Erythroblast (primary cell): ENCODE measurements at regions not wholly inside any gene's neighbourhood (a gene's known extent, or its start where the extent isn't known, plus 50 kb on each side); places are given as distances from the start of the nearest gene placed in this dataset.
A peak's percentile ranks its signal among the peaks of the same experiment; 100 is the strongest.
"Not testable (repeated sequence)": the region's sequence is repeated elsewhere in the genome, so short reads cannot be mapped to it uniquely, and the experiment has no call there.

Source experiments
- DNase-seq, 2 experiments: peaks; one replicate each; lab custom pipeline; 2025; lab: John Stamatoyannopoulos, UW
- GATA1 ChIP-seq: IDR thresholded peaks from 2 replicates; pipeline ENCODE4 v1.6.1; 2011; ENCODE audit warnings: low read depth, mild to moderate bottlenecking, control low read depth, low read length, moderate library complexity
- POLR2A ChIP-seq: IDR thresholded peaks from 2 replicates; pipeline ENCODE4 v1.6.1; 2011; ENCODE audit warnings: mild to moderate bottlenecking, low read length

DNA sequence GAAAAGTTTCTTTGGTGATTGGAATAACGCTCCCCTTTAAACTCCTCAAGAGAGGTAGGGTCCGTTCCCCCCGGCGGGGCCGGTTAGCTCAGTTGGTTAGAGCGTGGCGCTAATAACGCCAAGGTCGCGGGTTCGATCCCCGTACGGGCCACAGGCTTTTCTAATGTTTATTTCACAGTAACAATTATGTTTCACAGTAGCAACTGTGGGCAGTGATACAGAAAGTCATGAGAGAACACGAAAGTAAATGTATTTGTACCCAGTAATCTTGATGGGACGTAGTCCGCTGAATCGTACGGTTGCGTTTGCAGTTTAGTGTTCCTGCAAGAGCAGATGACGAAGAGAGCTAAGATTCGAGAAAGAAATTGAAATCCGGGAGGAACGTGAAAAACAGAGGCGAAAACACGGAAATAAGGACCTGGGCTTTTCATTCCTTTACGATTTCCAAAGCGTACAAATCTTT lies 505.5 kb downstream of the PRIM2 start:
- TF ChIP-seq POLR2A (no peak), GATA1 (no peak)

GRCh38 chr6:57837622-57838209 lies 520.3 kb downstream of the PRIM2 start:
- not testable (repeated sequence) for DNase-seq

More for the DNA sequence above, 505.5 kb downstream of the PRIM2 start:
- no peak for DNase-seq

- not testable (repeated sequence) for DNase-seq
These were observed 524.1 kb downstream of the PRIM2 start for GRCh38 chr6:57841551-57841950.

DNA sequence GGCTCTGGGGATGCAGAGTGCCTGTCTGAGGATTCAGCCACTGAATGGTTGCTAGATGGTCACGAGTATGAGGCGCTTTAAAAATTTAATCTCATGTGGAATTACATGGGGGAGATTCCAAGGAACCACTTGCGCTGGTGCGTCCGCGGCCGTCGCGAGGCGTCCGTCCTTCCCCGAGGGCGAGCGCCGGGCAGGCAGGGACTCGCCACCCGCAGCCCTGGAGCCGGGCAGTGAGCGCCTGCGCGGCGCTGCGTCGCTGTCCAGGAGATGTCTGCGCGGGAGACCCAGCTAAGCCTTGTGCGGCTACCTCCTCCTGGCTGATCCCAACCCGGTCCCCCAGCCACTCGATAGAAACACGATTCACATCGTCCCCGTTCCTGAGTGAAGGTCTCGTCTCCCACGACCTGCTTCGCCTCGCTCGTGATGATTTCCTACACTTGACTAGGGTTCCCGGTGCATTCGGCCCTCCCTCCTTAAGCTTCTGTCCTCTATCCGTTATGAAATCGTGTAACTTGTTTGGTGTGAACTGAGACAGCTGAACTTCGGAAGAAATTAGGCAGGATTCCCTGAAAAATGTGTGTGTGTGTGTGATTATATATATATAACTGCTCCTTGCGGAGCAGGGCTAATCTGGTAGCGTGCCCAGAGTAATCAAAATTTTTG lies 536.4 kb downstream of the PRIM2 start:
- not testable (repeated sequence) for DNase-seq

DNA sequence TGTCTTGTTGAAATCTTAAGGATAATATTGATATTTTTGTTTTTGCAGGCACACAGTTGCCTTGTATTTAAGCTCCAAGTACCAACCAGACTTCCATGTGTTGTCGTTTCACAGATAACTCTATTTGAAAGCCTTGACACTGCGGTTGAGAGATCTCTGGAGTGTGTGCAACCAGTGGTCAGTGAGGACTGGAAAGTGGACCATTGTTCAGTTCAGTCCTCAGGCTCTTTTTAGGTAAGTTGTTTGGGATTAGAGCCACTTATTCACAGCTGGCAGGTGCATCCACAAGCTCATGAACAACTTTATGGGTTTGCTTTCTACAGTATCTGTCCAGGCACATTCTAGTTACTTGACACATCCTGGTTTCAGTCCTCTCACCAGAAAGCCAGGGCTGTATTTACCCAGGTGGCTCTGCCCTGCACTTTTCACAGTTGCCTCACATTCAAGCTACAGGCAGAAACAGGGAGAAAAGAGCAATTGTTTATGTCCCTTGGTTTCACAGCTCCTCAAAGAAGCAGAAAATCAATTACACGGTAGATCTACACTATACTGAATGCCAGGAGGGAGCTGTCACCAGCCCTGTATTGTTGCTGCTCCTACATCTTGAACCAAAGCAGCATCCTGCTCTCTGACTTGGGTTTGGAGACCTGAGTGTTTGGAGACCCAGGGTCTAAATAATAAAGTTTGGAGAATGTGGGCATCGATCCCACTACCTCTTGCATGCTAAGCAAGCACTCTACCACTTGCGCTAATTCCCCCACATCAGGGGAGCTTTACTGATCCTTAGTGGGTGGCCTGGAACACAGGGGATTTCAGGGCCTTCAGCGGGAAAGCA lies 543.3 kb downstream of the PRIM2 start:
- DNase-seq, result not testable (repeated sequence)

DNA sequence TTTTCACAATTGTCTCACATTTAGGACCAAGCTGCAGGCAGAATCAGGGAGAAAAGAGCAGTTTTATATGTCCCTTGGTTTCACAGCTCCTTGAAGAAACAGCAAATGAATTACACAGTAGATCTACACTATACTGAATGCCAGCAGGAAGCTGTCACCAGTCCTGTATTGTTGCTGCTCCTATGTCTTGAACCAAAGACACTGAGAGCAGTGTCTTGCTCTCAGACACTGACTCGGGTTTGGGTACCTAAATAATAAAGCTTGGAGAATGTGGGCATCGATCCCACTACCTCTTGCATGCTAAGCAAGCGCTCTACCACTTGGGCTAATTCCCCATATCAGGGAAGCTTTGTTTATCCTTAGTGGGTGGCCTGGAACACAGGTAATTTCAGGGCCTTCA lies 552.7 kb downstream of the PRIM2 start:
- not testable (repeated sequence) for DNase-seq

- DNase-seq, result not testable (repeated sequence)
These were observed 556.0 kb downstream of the PRIM2 start for GRCh38 chr6:57873424-57873823.

- not testable (repeated sequence) for DNase-seq
These were observed 559.2 kb downstream of the PRIM2 start for GRCh38 chr6:57876659-57877058.

DNA sequence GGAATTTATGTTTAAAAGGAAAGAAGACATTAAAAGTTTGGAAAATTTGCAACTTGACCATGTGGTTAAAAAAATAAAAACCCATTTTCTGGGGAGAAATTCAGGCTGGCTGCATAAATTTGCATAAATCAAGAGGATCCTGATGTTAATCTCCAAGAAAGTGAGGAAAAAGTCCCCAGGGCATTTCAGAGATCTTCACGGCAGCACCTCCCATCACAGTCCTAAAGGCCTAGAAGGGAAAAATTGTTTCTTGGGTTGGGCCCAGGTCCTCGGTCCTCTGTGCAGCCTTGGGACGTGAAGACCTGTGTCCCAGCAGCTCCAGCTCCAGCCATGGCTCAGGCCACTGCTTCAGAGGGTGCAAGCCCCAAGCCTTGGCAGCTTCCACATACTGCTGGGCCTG lies 560.3 kb downstream of the PRIM2 start:
- not testable (repeated sequence) for DNase-seq

DNA sequence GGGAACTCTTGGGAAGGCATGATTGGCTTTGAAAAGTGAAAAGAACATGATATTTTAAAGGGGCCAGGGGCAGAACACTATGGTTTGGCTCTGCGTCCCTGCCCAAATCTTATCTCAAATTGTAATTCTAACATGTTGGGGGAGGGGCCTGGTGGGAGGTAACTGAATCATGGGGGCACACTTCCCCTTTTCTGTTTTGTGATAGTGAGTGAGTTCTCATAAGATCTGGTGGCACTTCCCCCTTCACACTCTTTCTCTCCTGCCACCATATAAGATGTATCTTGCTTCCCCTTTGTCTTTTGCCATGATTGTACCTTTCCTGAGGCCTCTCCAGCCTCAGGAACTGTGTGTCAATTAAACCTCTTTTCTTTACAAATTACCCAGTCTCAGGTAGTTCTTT lies 561.4 kb downstream of the PRIM2 start:
- DNase-seq, result not testable (repeated sequence)

DNA sequence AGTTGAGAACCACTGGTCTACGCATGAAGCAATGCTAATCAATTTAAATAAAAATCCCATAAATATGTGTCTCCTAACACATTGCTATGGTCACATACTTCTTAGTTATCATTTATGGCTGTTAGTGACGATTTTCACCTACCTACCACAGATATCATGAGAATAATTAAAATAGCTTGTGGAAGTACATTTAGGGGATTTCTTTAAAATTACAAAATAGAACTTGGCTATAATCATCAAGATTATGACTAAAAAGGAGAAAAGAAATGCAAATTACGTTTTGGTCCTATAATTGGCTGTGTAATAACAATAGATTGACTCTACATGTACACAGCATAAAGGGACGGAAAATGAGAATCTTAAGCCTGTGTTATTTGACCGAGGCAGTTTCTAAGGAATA lies 581.4 kb downstream of the PRIM2 start:
- not testable (repeated sequence) for DNase-seq

DNA sequence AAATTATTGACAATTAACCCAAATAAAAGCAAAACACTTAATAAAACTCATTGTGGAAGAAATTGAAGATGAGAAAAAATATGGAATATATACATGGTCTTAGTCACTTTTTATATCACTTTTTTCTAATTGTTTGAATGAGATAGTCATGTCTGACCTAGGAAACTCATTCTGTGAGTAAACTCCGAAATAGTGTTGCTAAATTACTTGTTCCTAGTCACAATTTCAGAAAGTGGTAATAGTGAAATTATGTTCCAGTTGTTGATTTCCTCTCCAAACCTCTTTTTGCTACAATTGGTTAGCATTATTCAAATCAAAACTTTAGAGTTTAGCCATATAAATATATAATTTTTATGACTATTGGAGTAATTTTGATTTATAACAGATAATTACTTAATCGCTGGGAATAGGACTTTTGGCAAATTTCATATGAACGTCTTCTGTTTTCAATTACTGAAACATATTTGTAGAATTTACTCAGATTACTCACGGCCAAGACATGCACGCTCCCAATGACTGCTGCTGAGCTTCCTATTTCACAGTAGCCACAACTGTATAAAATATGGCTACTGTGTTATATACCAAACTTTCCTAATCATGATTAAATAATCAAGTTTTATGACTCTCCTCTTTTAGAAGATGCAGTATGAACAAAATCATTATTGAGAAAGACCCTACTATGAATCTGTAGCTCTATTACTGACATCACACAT lies 583.4 kb downstream of the PRIM2 start:
- not testable (repeated sequence) for DNase-seq

DNA sequence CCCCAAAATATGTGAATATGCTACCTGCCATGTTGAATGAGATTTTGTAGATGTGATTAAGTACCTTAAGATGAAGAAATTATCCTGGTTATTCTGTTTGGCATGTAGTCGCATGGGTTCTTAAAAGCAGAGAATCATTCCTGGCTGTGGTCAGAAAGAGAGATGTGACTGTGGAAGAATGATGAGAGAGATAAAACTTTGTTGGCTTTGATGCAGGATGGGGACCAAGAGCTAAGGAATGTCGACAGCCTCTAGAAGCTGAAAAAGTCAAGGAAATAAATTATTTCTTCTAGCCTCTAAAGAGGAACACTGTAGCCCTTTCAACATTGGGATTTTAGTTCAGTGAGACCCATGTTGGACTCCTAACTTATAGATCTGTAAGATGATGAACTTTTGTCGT lies 584.0 kb downstream of the PRIM2 start:
- not testable (repeated sequence) for DNase-seq

- not testable (repeated sequence) for DNase-seq
These were observed 586.9 kb downstream of the PRIM2 start for GRCh38 chr6:57904356-57904755.

DNA sequence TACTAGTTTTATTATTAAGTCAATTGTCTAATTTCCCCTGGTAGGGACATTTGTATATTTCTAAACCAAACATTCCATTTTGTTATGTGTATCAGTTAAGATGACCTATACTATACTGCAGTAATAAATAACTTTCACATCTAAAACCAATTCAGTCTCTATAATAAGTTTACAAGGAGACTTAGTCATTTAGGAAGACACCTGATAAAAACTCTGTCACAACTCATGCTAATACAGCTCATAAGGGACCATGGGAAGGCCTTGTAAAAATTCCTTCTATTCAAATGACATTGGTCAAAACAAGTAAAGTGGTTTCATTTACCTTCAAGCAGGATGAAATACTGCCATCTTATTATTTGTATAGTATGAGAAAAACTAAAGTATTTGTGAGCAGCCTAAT lies 597.9 kb downstream of the PRIM2 start:
- DNase-seq, result not testable (repeated sequence)

DNA sequence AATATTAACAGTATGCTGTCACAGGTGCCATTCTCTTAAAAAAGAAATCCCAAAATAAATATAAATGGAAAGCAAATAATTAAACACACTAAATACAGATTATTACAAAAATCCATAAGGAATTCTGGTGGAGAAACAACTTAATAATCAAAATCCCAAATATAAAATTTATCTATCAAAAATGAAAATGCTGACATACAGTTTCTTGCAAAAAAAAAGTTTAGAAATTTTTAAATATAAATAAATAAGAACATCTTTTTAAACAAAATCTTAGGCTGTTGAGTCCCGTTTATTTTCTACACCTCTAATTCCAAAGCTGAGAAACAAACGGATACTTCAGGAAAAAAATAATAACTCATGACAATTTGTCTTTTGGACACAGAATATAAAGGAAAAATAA lies 625.5 kb downstream of the PRIM2 start:
- not testable (repeated sequence) for DNase-seq

GRCh38 chr6:57946084-57946768 lies 628.8 kb downstream of the PRIM2 start:
- peak; percentile 65 to 75 for DNase-seq

GRCh38 chr6:57946769-57947091 lies 629.3 kb downstream of the PRIM2 start:
- DNase-seq, result not testable (repeated sequence)

DNA sequence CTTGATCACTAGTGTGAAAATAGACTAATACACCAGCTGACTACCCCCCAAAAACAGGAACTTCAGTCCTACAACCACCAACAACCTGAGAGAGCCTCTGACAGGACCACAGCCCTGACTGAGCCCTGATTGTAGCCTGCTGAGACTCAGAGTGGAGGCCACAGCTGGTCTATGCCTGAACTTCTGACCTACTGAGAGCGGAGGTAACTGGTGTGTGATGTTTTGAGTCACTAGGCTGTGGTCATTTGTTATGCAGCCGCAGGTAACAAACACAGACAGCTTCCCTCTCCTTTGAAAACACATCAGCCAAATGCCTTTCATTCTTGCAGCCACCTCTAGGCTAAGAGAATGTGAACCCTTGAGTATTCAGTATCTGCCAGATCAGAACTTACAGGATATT lies 631.1 kb downstream of the PRIM2 start:
- DNase-seq, result not testable (repeated sequence)

- DNase-seq, result not testable (repeated sequence)
These were observed 633.0 kb downstream of the PRIM2 start for GRCh38 chr6:57950430-57950829.

- DNase-seq, result not testable (repeated sequence)
These were observed 649.3 kb downstream of the PRIM2 start for GRCh38 chr6:57966757-57967156.
